Hepatic stellate cell (primary cell): ENCODE measurements at regions not wholly inside any gene's neighbourhood (a gene's known extent, or its start where the extent isn't known, plus 50 kb on each side); places are given as distances from the start of the nearest gene placed in this dataset.
A peak's percentile ranks its signal among the peaks of the same experiment; 100 is the strongest.
"Not testable (repeated sequence)": the region's sequence is repeated elsewhere in the genome, so short reads cannot be mapped to it uniquely, and the experiment has no call there.

ENCODE experiments used
- DNase-seq: peaks from one replicate; pipeline ENCODE4 v3.0.0; 2011; ENCODE audit warnings: low spot score

DNA sequence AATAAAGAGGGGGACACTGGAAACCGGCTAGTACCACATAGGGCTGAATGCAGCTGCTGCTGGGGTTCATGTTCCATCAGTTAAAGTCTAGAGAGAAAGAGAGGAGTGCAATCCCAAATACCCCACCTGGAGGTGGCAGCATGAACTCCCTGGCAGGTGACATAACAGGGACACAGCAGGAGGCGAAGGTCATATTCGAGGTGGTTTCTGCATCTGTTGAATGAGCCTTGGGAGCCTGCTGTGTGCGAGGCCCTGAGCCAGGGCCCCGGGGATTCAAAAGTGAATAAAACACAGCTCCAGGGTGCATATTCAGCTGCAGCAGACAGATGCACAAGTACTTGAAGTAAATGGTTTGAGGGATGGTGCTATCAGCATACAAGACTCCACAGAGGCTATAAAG is 456.8 kb downstream of the SETD4 start:
- no peak for DNase-seq

DNA sequence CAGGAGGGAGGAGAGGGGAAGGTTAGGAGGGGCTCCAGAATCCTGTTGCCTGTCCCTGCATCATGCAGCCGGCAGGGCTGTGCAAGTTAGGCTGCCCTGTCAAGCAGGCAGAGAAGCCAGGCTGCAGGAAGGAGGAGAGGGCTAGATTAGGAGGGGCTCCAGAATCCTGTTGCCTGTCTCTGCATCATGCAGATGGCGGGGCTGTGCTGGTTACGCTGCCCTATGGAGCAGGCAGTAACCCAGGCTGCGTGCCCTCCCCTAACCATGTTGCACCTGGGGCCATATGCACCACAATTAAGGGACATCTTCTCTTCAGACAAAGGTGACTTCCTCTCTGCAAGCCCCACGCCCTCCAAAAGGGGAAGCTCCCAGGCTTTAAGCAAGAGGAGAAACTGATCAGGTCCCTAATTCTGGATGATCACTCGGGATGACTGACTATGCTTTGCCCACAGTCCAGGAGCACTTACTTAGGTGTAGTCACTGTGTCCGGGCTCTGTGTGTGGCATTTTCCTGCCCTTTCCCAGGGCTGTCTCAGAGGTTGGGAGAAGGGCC is 457.4 kb downstream of the SETD4 start:
- DNase-seq = no peak

DNA sequence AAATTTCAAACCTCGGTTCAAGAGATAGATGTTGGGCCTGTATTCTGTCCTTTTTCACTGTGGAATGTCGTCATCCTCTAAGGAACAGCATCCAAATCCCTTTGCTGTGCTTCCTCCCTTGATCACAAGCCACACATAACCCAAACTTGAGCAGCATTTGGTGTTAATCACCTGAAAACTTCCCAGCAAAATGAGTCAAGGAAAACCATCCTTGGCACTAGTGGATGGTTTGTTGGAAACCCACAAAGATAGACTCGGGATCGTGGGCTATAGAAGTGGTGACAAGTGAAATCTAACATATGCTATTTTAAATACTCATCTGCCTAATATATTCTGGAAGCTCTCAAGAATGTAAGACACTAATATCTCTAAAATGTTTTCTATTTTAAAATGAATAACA is 459.1 kb downstream of the SETD4 start:
- DNase-seq = no peak

DNA sequence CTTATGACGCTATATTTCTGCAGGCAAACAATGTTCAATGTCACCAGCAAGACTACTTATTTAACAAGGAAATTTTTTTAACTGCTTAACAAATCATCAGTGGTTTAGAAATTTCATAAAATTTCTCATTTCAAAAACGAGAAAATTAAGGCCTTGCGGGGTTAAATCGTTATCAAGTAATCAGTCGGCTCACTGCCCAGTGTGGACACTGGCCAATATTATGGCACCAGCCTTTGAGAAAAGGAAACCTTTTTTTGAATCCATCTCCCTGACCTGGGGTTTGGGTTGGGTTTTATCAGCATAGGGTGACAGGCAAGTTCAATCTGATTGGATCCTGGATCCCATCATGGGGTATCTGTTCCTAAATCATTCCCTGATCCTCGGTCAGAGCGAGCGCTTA is 461.2 kb downstream of the SETD4 start:
- DNase-seq = no peak

DNA sequence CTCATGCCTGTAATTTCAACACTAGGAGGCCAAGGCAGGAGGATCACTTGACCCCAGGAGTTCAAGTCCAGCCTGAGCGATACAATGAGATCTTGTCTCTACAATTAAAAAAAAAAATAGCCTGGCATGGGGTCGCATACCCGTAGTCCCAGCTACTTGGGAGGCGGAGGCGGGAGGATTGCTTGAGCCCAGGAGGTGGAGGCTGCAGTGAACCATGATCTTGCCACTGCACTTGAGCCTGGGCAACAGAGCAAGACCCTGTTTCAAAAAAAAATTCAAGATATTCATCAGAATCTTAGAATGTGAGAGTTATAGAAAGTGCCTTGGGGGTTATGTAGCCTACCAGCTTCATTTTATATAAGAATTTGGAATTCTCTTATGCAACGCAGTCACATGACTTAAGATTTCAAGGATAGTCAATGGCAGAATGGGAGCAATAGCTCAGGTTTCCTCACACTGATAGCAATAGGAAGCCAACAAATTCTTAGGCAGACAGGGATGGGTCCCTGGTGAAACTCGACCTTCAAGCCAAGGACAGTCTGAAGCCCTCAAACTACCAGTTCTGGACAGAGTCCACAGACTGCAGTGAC is 462.5 kb downstream of the SETD4 start:
- DNase-seq = no peak

DNA sequence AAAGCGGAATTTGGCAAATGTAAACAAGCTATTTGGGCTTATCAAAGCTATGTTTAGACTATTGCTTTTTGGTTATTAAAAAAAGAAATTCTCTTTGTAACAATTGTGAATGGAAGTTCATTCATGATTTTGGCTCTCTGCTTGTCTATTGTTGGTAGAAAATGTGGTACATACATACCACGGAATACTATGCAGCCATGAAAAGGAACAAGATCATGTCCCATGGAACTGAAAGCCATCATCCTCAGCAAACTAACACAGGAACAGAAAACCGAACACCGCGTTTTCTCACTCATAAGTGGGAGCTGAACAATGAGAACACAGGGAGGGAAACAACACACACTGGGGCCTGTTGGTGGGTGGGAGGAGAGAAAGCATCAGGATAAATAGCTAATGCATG is 465.4 kb downstream of the SETD4 start:
- DNase-seq = no peak

DNA sequence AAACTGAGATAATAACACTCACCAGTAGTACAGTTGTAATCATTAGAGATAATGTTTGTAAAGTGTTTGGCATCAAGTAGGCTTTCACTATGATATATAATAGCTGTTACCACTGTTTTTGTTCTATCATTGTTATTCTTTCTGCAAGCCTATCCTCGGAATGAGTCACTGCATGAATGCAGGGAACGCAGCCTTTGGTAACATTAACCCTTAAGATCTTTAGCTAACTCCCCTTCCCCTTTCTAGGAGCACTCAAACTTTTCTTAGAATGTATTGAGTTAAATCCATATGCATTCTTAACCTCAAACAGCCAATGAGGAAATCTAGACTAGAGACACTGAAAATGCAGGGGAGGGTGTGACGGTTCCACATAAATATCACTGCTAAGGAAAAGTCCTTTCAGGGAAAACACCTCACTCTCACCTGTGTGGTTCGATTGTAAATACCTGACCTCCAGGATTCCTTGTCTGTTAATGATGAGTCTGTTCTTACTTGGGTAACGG is 467.3 kb downstream of the SETD4 start:
- peak; percentile 25 for DNase-seq

DNA sequence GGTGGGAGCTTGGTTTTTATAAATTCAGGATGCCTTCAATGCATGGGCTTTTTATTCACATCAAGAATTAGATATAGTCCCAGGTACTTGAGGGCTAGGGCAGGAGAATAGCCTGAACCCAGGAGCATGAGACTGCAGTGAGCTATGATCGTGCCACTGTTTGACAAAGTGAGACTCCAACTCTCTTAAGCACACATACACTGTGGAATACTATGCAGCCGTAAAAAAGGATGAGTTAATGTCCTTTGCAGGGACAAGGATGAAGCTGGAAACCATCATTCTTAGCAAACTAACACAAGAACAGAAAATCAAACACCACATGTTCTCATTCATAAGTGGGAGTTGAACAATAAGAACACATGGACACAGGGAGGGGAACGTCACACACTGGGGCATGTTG is 470.0 kb downstream of the SETD4 start:
- not testable (repeated sequence) for DNase-seq

DNA sequence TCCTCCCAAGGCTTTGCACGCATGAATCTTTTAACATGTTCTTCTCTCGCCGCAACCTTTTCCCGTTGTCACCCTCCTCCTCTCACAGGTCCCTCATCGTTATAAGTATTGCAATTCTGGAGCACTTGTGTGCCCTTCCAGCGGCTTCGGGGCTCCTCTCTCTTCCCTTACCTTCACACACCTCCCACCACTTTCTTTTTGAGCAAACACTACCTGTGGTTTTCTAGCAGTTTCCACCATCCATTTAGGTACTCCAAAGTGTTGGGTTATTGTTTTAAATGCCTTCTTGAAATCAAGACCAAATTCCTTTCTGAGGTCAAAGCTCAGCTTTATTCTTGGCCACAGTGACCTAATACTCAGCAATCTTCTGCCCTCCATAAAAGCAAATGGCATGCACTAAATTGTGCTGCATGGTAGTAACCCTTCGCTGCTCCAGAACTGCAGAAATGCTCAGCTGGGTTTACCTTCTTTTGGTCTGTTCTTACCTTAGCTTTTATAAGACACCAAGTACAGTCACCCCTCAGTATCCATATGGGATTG is 472.4 kb downstream of the SETD4 start:
- no peak for DNase-seq

DNA sequence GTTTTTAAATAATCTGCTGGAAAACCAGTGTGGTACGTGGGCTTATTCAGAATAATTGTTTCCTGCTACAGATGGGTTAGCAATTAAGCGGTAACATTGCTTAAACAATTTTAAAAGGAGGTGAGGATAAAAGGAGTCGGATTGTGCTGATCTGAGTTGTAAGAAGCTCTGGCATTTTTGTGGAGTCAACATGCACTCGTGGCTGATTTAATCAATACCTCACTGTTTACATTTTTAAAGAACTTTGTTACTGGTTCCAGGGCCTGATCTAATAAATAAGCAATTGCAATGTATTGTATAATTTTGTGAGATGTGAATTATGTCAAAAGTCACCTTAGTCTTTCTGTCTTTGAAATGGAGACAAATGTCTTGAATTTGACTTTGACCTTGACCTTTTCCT is 474.0 kb downstream of the SETD4 start:
- no peak for DNase-seq

DNA sequence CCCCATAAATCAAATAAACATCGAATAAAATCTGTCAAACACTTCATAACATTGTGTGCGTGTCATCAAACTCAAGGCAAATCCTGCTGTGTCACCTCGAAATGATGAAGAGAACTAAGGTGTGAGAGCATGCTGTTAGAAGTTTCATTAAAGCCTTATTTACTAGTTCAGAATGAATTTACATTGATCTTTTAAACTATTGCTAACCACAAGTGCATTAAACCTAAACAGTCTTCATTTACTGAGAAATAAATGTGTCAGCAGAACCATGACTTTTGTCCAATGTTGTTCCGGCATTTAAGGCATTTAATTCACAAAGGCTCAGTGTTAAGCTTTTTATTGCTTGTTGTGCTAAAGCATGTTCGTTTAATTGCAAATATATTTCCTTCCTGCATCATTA is 474.4 kb downstream of the SETD4 start:
- no peak for DNase-seq

DNA sequence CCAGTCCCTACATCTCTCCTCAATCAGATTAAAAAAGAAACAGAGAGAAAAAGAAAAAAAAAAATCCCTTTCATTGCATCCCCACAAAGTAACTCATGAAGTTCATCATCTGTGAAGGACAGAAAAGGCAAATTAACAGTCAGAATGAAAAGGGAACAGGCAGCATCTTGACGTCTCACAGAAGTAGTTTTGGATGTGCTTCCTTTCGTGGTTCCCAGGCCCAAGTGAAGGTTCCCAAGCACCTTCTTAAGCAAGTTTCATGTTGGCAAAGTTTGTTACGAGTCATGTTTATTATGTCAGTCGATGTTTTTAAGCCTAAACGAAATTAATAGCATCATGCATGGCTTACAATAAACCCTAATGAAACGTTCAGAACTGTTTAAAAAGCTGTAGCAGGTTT is 475.2 kb downstream of the SETD4 start:
- DNase-seq = no peak

DNA sequence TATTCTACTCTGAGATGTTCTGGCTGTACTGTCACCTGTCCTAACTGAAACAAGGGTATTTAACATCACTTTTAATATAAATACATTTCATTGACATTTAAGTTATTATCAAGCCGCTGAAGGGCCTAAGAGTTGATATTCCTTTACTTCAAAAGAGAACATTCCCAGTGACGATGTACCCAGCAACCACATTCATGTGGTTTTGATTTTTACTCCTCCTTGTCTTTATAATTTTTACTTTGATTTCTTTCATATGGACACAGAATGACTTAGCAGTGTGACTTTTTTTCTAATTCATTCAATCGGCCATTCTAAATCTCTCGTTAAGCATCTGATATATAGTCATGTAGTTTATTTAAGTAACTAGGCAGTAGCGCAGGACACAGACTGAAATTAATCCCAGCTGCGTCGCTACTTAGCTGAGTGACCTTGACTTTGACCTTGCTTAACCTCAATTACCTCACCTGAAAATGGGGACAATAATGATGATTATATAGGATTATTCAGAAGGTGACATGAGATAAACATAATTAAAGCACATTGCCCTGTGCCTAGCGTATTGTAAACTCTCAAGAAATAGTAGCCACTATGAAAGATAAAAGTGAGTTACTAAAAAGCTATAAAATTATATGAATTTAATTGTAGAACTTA is 476.6 kb downstream of the SETD4 start:
- no peak for DNase-seq

DNA sequence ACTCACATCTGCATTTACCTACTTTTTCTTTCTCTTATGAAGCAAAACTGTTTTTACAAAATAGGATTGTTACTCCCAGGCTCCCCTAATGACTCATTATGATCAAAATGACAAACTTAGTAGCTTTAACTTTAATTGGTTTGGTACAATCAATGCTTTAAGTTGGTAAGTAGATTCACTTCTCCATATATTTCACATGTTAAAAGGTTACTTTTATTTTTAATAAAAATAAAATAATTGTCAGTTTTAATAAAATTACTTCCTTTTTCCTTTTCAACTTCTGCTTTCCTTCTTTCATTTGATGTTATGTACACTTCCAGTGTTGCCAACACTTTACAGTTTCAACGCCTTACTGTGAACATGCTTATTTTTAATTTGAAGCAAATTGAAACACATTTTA is 477.6 kb downstream of the SETD4 start:
- DNase-seq = no peak

DNA sequence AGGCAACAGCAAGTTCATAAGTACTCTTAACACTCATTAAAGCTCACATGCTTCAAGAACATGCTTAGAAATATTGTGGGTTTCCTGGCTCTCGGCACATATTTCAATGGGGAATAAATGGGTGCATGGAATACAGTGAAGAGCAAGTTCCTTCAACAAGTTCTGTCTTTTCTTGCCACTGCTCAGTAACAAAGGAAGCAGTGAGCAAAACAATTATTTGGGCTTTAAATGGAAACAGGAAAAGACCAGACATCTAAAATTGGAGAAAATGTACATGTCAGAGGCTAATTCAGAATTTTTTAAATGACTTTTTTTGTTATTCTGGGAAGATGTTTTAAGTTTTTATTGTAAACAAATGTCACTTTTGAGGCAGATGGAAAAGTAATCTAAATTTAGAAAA is 478.7 kb downstream of the SETD4 start:
- no peak for DNase-seq

DNA sequence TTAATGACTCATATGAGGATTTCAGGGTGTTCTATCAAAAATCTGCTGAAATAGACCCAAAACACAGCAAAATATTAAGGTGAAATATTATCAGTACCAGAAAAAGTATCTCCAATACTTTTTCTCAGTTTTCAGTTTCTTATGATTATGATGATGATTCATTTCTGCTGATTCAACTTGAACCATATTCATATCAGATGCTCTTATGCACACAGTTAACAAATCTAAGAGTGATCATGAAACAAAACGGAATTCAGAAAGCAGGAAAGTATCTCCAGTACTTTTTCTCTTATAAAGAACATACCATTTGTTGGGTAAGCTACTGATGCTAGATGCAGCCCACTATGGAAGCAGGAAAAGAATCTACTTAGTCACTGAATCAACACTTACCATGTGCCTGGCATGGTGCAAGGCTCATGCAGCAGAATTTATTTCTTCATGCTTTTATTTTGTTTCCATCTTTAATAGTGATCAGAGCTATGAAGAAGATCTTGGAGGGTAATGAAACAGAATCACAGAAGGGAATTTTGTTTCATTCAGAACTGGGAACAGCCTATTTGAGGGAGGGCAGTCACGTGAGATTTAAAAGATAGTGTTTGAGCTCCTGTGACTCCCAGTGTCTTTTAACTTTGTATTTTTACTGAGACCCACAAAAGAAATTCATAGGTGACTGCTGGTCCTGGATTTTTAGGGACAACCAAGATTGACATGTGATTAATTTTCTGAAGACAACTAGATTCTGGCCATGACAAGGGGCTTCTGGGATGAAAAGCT is 480.6 kb downstream of the SETD4 start:
- no peak for DNase-seq

DNA sequence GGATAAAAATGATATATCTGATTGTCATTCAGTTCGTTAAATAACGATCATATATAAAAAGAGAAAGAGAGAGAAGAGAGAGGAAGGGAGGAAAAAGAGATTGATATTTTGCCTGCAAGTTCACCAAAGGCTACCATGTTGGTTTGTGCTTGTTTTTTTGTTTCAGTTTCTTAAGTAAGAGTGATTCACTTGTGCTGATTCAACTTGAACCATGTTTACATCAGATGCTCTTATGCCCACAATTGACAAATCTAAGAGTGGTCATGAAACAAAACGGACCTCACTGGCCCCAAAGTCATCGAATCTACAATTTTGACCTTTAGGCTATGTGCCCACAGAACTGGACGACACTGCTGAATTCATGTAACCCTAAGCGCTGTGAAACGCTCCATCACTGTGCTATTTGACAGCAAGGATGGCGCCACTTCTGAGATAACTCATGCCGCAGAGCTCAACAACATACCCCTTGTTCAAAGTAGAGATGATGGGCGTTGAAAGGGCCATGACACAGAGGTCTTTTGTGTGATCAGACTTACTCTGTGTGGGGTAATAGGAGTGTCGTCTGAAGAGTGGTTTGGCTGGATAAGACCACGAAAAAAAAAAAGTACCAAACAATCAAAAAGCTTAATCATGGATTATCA is 481.4 kb downstream of the SETD4 start:
- DNase-seq = no peak

DNA sequence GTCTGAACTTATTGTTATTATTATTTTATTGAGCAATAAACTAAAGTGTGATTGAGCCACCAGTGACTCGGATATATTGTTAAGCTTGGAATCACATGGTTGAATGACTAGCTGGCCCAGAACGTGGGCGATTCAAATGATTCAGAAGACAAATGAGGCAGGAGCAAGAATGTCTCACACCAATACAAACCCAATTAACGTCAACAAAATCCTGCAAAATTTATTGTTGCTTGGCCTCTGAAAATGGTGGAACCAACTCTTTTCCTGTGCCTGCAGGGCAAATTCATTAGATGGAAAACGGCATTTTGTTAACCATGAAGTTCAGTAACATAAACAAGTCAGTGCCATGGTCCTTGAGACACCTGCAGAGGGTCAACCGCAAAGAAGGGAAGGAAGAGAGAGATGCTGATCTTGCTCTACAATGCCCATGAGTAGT is 482.0 kb downstream of the SETD4 start:
- no peak for DNase-seq

DNA sequence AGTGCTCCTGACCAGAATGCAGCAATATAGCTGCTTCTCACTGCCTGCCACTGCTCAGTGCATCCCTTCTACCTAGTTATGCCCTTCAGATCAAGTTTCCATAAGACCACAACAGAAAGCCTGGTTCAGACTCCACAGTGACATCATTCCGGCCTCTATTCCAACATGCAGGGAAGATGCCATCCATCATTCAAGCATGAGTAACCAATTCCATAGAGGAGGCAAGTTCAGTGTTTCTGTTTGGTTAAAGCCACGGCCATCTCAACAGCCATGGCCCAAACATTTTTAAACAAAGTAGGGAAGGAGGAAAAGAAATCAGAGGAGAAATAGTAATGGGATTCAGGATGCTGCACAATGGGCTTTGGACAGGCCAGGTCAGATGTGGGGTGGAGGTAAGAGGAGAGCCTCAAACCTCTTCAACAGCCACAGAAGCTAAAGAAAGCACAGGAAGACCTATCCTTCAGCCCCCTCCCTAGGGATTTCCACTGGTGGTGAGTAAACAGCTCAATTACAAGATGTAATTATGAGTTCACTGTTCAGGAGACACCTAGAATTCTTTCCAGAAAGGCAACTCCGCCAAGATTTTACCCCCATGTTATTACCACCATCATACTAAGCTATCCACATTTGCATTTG is 484.9 kb downstream of the SETD4 start:
- DNase-seq = peak; percentile 54

DNA sequence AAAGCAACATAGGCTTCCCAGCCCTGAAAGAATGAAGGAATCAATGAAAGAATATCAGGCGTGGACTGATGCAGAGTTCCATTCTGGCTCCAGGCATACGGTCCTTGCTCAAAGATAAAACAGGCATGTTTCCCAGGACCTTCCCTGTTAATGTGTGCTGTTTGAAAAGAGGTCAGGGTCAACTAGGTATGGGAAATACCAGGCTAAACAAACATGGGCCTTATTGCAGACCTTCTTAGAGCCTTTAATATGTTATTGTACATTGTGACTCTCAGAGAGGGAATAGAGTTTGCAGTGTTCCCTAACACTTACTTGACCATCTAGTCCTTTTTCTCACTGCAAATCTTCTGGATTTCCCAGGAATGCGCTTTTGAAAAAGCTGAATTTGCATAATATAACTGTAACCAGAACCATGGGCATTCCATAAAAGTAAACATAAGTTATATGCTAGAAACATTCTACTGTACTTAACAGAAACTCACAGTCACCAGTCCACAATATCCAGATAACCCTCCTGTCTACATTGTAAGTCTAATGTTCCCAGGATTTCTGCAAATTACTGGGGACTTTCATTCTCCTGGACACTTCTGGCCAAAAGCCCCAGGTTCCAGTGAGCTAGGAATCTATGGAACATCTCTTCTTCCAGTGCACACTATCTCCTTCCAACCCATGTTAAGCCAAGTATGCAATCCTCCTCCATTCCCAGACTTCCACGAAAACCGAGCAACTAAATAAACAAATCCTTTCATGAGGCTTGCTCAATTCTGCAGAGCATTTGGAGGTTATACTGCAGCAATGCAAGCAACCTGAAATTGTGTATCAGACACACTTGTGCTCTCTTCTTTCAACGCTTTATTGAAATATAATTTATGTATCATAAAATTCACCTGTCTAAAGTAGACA is 486.6 kb downstream of the SETD4 start:
- no peak for DNase-seq

DNA sequence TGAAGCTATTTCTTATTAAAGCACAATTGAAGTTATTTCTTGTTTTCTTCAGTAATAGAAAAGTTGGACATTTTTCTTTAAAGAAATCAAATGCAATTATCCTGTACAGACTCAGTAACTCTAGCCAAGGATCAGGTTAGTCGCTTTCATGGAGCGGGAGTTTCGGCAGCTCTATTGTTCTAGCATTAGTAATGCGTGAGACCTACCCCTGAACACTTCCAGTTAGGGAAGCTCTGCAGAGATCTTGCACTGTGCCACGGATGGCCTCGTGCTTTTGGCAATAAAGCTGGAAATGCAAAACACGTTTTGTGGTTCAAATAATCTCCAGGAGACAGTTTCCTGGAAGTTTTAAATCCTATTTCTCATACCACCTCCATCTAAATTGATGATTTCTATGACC is 488.4 kb downstream of the SETD4 start:
- DNase-seq = no peak
